ENCODE measurements at regions not wholly inside any gene's neighbourhood (a gene's known extent, or its start where the extent isn't known, plus 50 kb on each side); places are given as distances from the start of the nearest gene placed in this dataset.

- Histone ChIP-seq H2AFZ (ENCODE audit: low read length) (no peak overlapping the region), H3K36me3 (ENCODE audit: control insufficient read depth, insufficient read depth, low read length) (no peaks in the 10 kb centered on the region), H3K4me3 (replicated peaks in 1 of 4; ENCODE audit: control extremely low read depth in 1 of 4, insufficient read depth in 1 of 4, low read depth in 3 of 4, low read length in 4 of 4) (no peak overlapping the region), H3K9ac (ENCODE audit: insufficient read depth, low read length) (no peak overlapping the region), H3K4me1 (ENCODE audit: control insufficient read depth, extremely low read depth, insufficient read depth, low read length) (peaks cover 5% of the 10 kb centered on the region), H3K79me2 (ENCODE audit: control insufficient read depth, insufficient read depth, low read length) (no peaks in the 10 kb centered on the region), H3K27ac (ENCODE audit: insufficient read depth, low read length) (no peak overlapping the region), H3K4me2 (ENCODE audit: extremely low read depth, insufficient read depth, low read length) (no peak overlapping the region), H3K27me3 (ENCODE audit: control insufficient read depth, insufficient read depth, low read length) (no peaks in the 10 kb centered on the region), H3K9me3 (ENCODE audit: control insufficient read depth, insufficient read depth, low read depth, low read length) (no peaks in the 10 kb centered on the region), H4K20me1 (ENCODE audit: control insufficient read depth, extremely low read depth, insufficient read depth, low read length) (no peaks in the 10 kb centered on the region)
- DNase-seq (ENCODE audit: low read depth in 2 of 2): no peak
- TF ChIP-seq CTCF (conservative IDR thresholded peaks at IDR 0.05 in 1 of 2, IDR thresholded peaks at IDR 0.05 in 1 of 2; ENCODE audit: low read depth in 1 of 2, low read length in 2 of 2): no peak
- no peak for TF ChIP-seq EZH2 (IDR thresholded peaks at IDR 0.05; ENCODE audit: low read length, missing control alignments)
Observed at GRCh38 chr2:128413718-128414341, 95.2 kb upstream of the HS6ST1 start.

- H3K27ac ChIP-seq (ENCODE audit: insufficient read depth, low read length): no peak overlapping the region
- DNase-seq (ENCODE audit: low read depth in 2 of 2): no peak
- H3K4me1 ChIP-seq (ENCODE audit: control insufficient read depth, extremely low read depth, insufficient read depth, low read length): peaks cover under 1% of the 10 kb centered on the region
- no peak for TF ChIP-seq CTCF (conservative IDR thresholded peaks at IDR 0.05 in 1 of 2, IDR thresholded peaks at IDR 0.05 in 1 of 2; ENCODE audit: low read depth in 1 of 2, low read length in 2 of 2)
- TF ChIP-seq EZH2 (IDR thresholded peaks at IDR 0.05; ENCODE audit: low read length, missing control alignments): no peak
- no peak overlapping the region for H3K4me3 ChIP-seq (replicated peaks in 1 of 4; ENCODE audit: control extremely low read depth in 1 of 4, insufficient read depth in 1 of 4, low read depth in 3 of 4, low read length in 4 of 4)
- H3K4me2 ChIP-seq (ENCODE audit: extremely low read depth, insufficient read depth, low read length): no peak overlapping the region
- no peaks in the 10 kb centered on the region for H4K20me1 ChIP-seq (ENCODE audit: control insufficient read depth, extremely low read depth, insufficient read depth, low read length)
- H3K9ac ChIP-seq (ENCODE audit: insufficient read depth, low read length): no peak overlapping the region
- no peaks in the 10 kb centered on the region for H3K36me3 ChIP-seq (ENCODE audit: control insufficient read depth, insufficient read depth, low read length)
- no peaks in the 10 kb centered on the region for H3K79me2 ChIP-seq (ENCODE audit: control insufficient read depth, insufficient read depth, low read length)
- no peaks in the 10 kb centered on the region for H3K27me3 ChIP-seq (ENCODE audit: control insufficient read depth, insufficient read depth, low read length)
- H2AFZ ChIP-seq (ENCODE audit: low read length): no peak overlapping the region
- H3K9me3 ChIP-seq (ENCODE audit: control insufficient read depth, insufficient read depth, low read depth, low read length): no peaks in the 10 kb centered on the region
Observed at GRCh38 chr2:128414351-128414750, 95.7 kb upstream of the HS6ST1 start.

- H3K4me1 ChIP-seq (ENCODE audit: control insufficient read depth, extremely low read depth, insufficient read depth, low read length): no peaks in the 10 kb centered on the region
- no peak overlapping the region for H3K9ac ChIP-seq (ENCODE audit: insufficient read depth, low read length)
Observed at GRCh38 chr2:128414946-128415778, 96.5 kb upstream of the HS6ST1 start.

More at GRCh38 chr2:128414946-128415778, 96.5 kb upstream of the HS6ST1 start:
- no peaks in the 10 kb centered on the region for H3K9me3 ChIP-seq (ENCODE audit: control insufficient read depth, insufficient read depth, low read depth, low read length)
- H3K4me3 ChIP-seq (replicated peaks in 1 of 4; ENCODE audit: control extremely low read depth in 1 of 4, insufficient read depth in 1 of 4, low read depth in 3 of 4, low read length in 4 of 4): no peak overlapping the region
- H3K4me2 ChIP-seq (ENCODE audit: extremely low read depth, insufficient read depth, low read length): no peak overlapping the region
- no peak for TF ChIP-seq EZH2 (IDR thresholded peaks at IDR 0.05; ENCODE audit: low read length, missing control alignments)
- TF ChIP-seq CTCF (conservative IDR thresholded peaks at IDR 0.05 in 1 of 2, IDR thresholded peaks at IDR 0.05 in 1 of 2; ENCODE audit: low read depth in 1 of 2, low read length in 2 of 2): no peak
- H4K20me1 ChIP-seq (ENCODE audit: control insufficient read depth, extremely low read depth, insufficient read depth, low read length): no peaks in the 10 kb centered on the region
- H3K27ac ChIP-seq (ENCODE audit: insufficient read depth, low read length): no peak overlapping the region
- no peak for DNase-seq (ENCODE audit: low read depth in 2 of 2)
- H3K27me3 ChIP-seq (ENCODE audit: control insufficient read depth, insufficient read depth, low read length): no peaks in the 10 kb centered on the region
- no peaks in the 10 kb centered on the region for H3K79me2 ChIP-seq (ENCODE audit: control insufficient read depth, insufficient read depth, low read length)
- no peaks in the 10 kb centered on the region for H3K36me3 ChIP-seq (ENCODE audit: control insufficient read depth, insufficient read depth, low read length)
- no peak overlapping the region for H2AFZ ChIP-seq (ENCODE audit: low read length)
